ENCODE measurements at regions not wholly inside any gene's neighbourhood (a gene's known extent, or its start where the extent isn't known, plus 50 kb on each side); places are given as distances from the start of the nearest gene placed in this dataset.

GRCh38 chr4:156477636-156478035 is 494.0 kb downstream of the PDGFC start:
- H3K27me3 ChIP-seq = no peaks in the 10 kb centered on the region
- H3K9ac ChIP-seq (ENCODE audit: low read depth in 2 of 2, low read length in 2 of 2) = no peak overlapping the region
- H3K9me3 ChIP-seq = no peaks in the 10 kb centered on the region
- no peak for DNase-seq
- H3K36me3 ChIP-seq = no peaks in the 10 kb centered on the region
- no peaks in the 10 kb centered on the region for H3K4me1 ChIP-seq
- TF ChIP-seq, protein P1, sequence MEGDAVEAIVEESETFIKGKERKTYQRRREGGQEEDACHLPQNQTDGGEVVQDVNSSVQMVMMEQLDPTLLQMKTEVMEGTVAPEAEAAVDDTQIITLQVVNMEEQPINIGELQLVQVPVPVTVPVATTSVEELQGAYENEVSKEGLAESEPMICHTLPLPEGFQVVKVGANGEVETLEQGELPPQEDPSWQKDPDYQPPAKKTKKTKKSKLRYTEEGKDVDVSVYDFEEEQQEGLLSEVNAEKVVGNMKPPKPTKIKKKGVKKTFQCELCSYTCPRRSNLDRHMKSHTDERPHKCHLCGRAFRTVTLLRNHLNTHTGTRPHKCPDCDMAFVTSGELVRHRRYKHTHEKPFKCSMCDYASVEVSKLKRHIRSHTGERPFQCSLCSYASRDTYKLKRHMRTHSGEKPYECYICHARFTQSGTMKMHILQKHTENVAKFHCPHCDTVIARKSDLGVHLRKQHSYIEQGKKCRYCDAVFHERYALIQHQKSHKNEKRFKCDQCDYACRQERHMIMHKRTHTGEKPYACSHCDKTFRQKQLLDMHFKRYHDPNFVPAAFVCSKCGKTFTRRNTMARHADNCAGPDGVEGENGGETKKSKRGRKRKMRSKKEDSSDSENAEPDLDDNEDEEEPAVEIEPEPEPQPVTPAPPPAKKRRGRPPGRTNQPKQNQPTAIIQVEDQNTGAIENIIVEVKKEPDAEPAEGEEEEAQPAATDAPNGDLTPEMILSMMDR (IDR thresholded peaks at IDR 0.05) = no peak
- H3K27ac ChIP-seq = no peak overlapping the region
- intact Hi-C loops (cut with DNase I) = loop anchor here (10.0 kb wide), 4 partner anchors 197 to 727 kb away; no protein-coding TSS in a partner anchor
- no peak overlapping the region for H3K4me3 ChIP-seq

DNA sequence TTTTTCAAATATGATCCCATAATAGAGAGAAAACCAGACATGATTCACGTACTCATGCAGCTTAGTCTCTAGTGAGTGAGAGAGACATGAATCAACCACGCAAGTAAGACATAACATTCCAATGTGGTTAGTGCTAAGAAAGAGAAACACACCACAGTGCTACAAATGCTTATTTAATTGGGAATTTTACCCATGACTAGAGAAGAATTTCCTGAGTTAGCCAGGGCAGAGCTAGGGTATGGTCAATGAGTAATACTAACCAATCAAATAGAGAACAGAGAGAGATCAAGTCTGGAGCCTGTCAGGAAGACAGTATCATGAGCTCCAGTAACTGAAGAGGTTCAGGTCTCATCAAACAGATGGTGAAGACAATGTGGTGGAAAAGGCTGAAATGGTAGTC is 495.2 kb downstream of the PDGFC start:
- H3K36me3 ChIP-seq = no peaks in the 10 kb centered on the region
- no peak overlapping the region for H3K9ac ChIP-seq (ENCODE audit: low read depth in 2 of 2, low read length in 2 of 2)
- no peak overlapping the region for H3K27ac ChIP-seq
- DNase-seq = no peak
- H3K27me3 ChIP-seq = no peaks in the 10 kb centered on the region
- H3K4me1 ChIP-seq = no peaks in the 10 kb centered on the region
- H3K4me3 ChIP-seq = no peak overlapping the region
- intact Hi-C loops (cut with DNase I) = loop anchor here (10.0 kb wide), 4 partner anchors 198 to 728 kb away; no protein-coding TSS in a partner anchor
- TF ChIP-seq, protein P1 (IDR thresholded peaks at IDR 0.05) = no peak
- H3K9me3 ChIP-seq = no peaks in the 10 kb centered on the region

- no peaks in the 10 kb centered on the region for H3K9me3 ChIP-seq
- no peak overlapping the region for H3K27ac ChIP-seq
- no peak for DNase-seq
- TF ChIP-seq, protein P1 (IDR thresholded peaks at IDR 0.05) = no peak
- H3K36me3 ChIP-seq = no peaks in the 10 kb centered on the region
- H3K27me3 ChIP-seq = no peaks in the 10 kb centered on the region
- intact Hi-C loops (cut with DNase I) = loop anchor here (10.0 kb wide), 4 partner anchors 199 to 729 kb away; no protein-coding TSS in a partner anchor
- H3K4me1 ChIP-seq = no peaks in the 10 kb centered on the region
- H3K9ac ChIP-seq (ENCODE audit: low read depth in 2 of 2, low read length in 2 of 2) = no peak overlapping the region
- H3K4me3 ChIP-seq = no peak overlapping the region
Measured at GRCh38 chr4:156475322-156475721, 496.3 kb downstream of the PDGFC start.

- no peak for DNase-seq
- Histone ChIP-seq H3K9ac (ENCODE audit: low read depth in 2 of 2, low read length in 2 of 2) (no peak overlapping the region), H3K4me3 (no peak overlapping the region), H3K27me3 (no peaks in the 10 kb centered on the region), H3K36me3 (no peaks in the 10 kb centered on the region), H3K4me1 (no peaks in the 10 kb centered on the region), H3K9me3 (no peaks in the 10 kb centered on the region), H3K27ac (no peak overlapping the region)
- TF ChIP-seq, protein P1 (IDR thresholded peaks at IDR 0.05) = no peak
- intact Hi-C loops (cut with DNase I) = loop anchor here (10.0 kb wide), 4 partner anchors 202 to 732 kb away; no protein-coding TSS in a partner anchor
Measured at GRCh38 chr4:156473151-156473550, 498.4 kb downstream of the PDGFC start.

DNA sequence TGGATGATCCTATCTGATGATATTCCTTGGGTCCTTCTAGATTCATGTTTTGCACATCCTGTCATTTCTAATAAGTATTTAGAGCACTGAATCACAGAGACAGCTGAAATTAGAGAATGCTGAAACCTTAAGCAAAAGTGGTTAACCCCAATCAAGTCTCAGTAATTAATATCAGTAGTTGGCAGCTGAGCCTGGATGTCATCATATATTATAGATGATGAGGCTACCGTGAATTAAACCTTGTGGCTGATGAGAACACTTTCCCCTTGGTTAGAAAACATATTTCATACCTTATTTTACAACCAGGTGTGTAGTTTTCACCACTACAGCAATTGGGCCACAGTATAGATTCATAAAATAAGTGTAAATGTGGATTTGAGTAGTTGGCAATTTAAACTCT is 499.0 kb downstream of the PDGFC start:
- H3K27me3 ChIP-seq = no peaks in the 10 kb centered on the region
- TF ChIP-seq, protein P1 (IDR thresholded peaks at IDR 0.05) = no peak
- H3K36me3 ChIP-seq = no peaks in the 10 kb centered on the region
- no peak overlapping the region for H3K4me3 ChIP-seq
- intact Hi-C loops (cut with DNase I) = loop anchor here (10.0 kb wide), 4 partner anchors 202 to 732 kb away; no protein-coding TSS in a partner anchor
- no peaks in the 10 kb centered on the region for H3K9me3 ChIP-seq
- H3K4me1 ChIP-seq = no peaks in the 10 kb centered on the region
- DNase-seq = no peak
- H3K9ac ChIP-seq (ENCODE audit: low read depth in 2 of 2, low read length in 2 of 2) = no peak overlapping the region
- H3K27ac ChIP-seq = no peak overlapping the region
